H1 (cell line): ENCODE measurements at regions not wholly inside any gene's neighbourhood (a gene's known extent, or its start where the extent isn't known, plus 50 kb on each side); places are given as distances from the start of the nearest gene placed in this dataset.
A peak's percentile ranks its signal among the peaks of the same experiment; 100 is the strongest.

Experiments
- CTCF ChIA-PET: fragments of 300-600 bp; sonication (Branson Sonifier 250); formaldehyde crosslinking; loops from one replicate; lab custom pipeline; 2021; ENCODE audit not compliant: partially characterized antibody; lab: Charles Lee
- POLR2A ChIA-PET: fragments of 300-600 bp; sonication (Branson Sonifier 250); formaldehyde crosslinking; loops from one replicate; lab custom pipeline; 2021; ENCODE audit warnings: inconsistent platforms; ENCODE audit not compliant: partially characterized antibody; lab: Charles Lee
- DNase-seq, 2 experiments: peaks; one replicate each; pipeline versions ENCODE4 v3.0.0 to v3.0.0-alpha.2; 2010 to 2022; ENCODE audit warnings: low spot score in 2 of 2, low read depth in 1 of 2, mixed read lengths in 1 of 2
- FAIRE-seq: peaks from 2 replicates; lab custom pipeline; 2011; peaks lifted over from hg19 to GRCh38; lab: Jason Lieb, UNC
- H2AFZ ChIP-seq: 2 replicates; pipeline ENCODE4 v1.8.1; 2012; ENCODE audit warnings: low read length, inconsistent platforms
- H2AK5ac ChIP-seq: 2 replicates; pipeline ENCODE4 v1.6.1; 2013; ENCODE audit warnings: low read depth, low read length
- H2BK120ac ChIP-seq: replicated peaks from 2 replicates; pipeline ENCODE3; 2013; ENCODE audit warnings: low read depth, low read length, inconsistent platforms
- H2BK12ac ChIP-seq: 2 replicates; pipeline ENCODE4 v1.6.1; 2013; ENCODE audit warnings: low read depth, low read length
- H2BK15ac ChIP-seq: 2 replicates; pipeline ENCODE4 v1.6.1; 2013; ENCODE audit warnings: low read length
- H2BK20ac ChIP-seq: 2 replicates; pipeline ENCODE4 v1.6.1; 2013; ENCODE audit warnings: low read length
- H2BK5ac ChIP-seq: 2 replicates; pipeline ENCODE4 v1.6.1; 2013; ENCODE audit warnings: low read depth, low read length
- H3K14ac ChIP-seq: 2 replicates; pipeline ENCODE4 v1.6.1; 2013; ENCODE audit warnings: inconsistent platforms; ENCODE audit not compliant: insufficient read length
- H3K18ac ChIP-seq: 2 replicates; pipeline ENCODE4 v1.6.1; 2013; ENCODE audit warnings: low read length; ENCODE audit errors: extremely low read depth
- H3K23ac ChIP-seq: 2 replicates; pipeline ENCODE4 v1.6.1; 2013; ENCODE audit warnings: inconsistent platforms; ENCODE audit not compliant: insufficient read length
- H3K23me2 ChIP-seq: 2 replicates; pipeline ENCODE4 v1.6.1; 2013; ENCODE audit warnings: low read depth, low read length
- H3K27ac ChIP-seq: 2 replicates; pipeline ENCODE4 v1.6.1; 2011; ENCODE audit warnings: low read depth, low read length, inconsistent platforms
- H3K27me3 ChIP-seq, 4 experiments: replicated peaks in 1 of 4; 1 replicate in 1 of 4; 2 replicates in 3 of 4; pipeline versions ENCODE4 v1.6.1 to v1.8.1; 2011 to 2013; ENCODE audit warnings: low read length in 3 of 4, mild to moderate bottlenecking in 3 of 4, inconsistent platforms in 2 of 4, mixed read lengths in 2 of 4, moderate library complexity in 1 of 4; ENCODE audit not compliant: control insufficient read depth in 3 of 4, insufficient read depth in 3 of 4; ENCODE audit errors: extremely low read depth in 1 of 4
- H3K36me3 ChIP-seq, 4 experiments: 2 replicates each; pipeline versions ENCODE4 v1.6.1 to v1.8.1; 2011 to 2013; ENCODE audit warnings: mild to moderate bottlenecking in 4 of 4, low read length in 3 of 4, moderate library complexity in 2 of 4, control low read depth in 1 of 4, inconsistent platforms in 1 of 4; ENCODE audit not compliant: insufficient read depth in 4 of 4, control insufficient read depth in 2 of 4
- H3K4ac ChIP-seq: replicated peaks from 2 replicates; pipeline ENCODE3; 2013; ENCODE audit warnings: low read length, low read depth, mixed read lengths, inconsistent platforms; ENCODE audit not compliant: insufficient read length
- H3K4me1 ChIP-seq, 4 experiments: replicated peaks in 1 of 4; 1 replicate in 1 of 4; 2 replicates in 3 of 4; pipeline versions ENCODE4 v1.6.1 to v1.8.1; 2011 to 2013; ENCODE audit warnings: low read length in 3 of 4, inconsistent platforms in 2 of 4, mixed read lengths in 1 of 4; ENCODE audit not compliant: insufficient read depth in 4 of 4, control insufficient read depth in 3 of 4
- H3K4me2 ChIP-seq, 2 experiments: 2 replicates each; pipeline versions ENCODE4 v1.6.1 to v1.8.1; 2011 to 2013; ENCODE audit warnings: low read depth in 2 of 2, low read length in 2 of 2, control low read depth in 1 of 2, inconsistent platforms in 1 of 2, mild to moderate bottlenecking in 1 of 2; ENCODE audit not compliant: insufficient read depth in 1 of 2
- H3K4me3 ChIP-seq, 4 experiments: fragments of 200-600, 300-600 bp in 1 of 4; sonication (generic), shearing (Covaris generic), sonication (Bioruptor Twin) in 1 of 4; 2 replicates each; pipeline versions ENCODE4 v1.5.1 to v1.8.1; 2011 to 2016; ENCODE audit warnings: low read length in 4 of 4, low read depth in 3 of 4, control low read depth in 2 of 4, inconsistent platforms in 2 of 4, mild to moderate bottlenecking in 2 of 4, mixed read lengths in 1 of 4, moderate library complexity in 1 of 4; ENCODE audit not compliant: insufficient read depth in 2 of 4; ENCODE audit errors: extremely low read depth in 1 of 4
- H3K56ac ChIP-seq: replicated peaks from 2 replicates; pipeline ENCODE3; 2013; ENCODE audit warnings: low read depth, mild to moderate bottlenecking, mixed read lengths, low read length, inconsistent platforms; ENCODE audit not compliant: insufficient read length
- H3K79me1 ChIP-seq: 2 replicates; pipeline ENCODE4 v1.6.1; 2013; ENCODE audit warnings: low read depth, low read length, control low read depth
- H3K79me2 ChIP-seq, 2 experiments: 2 replicates each; pipeline versions ENCODE4 v1.6.1 to v1.8.1; 2012 to 2013; ENCODE audit warnings: low read length in 2 of 2, mild to moderate bottlenecking in 2 of 2, inconsistent platforms in 1 of 2; ENCODE audit not compliant: insufficient read depth in 2 of 2, control insufficient read depth in 1 of 2
- H3K9ac ChIP-seq, 4 experiments: replicated peaks in 1 of 4; 1 replicate in 1 of 4; 2 replicates in 3 of 4; pipeline versions ENCODE4 v1.6.1 to v1.8.1; 2011 to 2013; ENCODE audit warnings: low read depth in 3 of 4, low read length in 3 of 4, control low read depth in 2 of 4, mild to moderate bottlenecking in 2 of 4, moderate library complexity in 2 of 4, inconsistent platforms in 1 of 4; ENCODE audit errors: extremely low read depth in 1 of 4
- H3K9me3 ChIP-seq, 2 experiments: 2 replicates each; pipeline versions ENCODE4 v1.6.1 to v1.8.1; 2012 to 2013; ENCODE audit warnings: mild to moderate bottlenecking in 2 of 2, moderate library complexity in 2 of 2, control low read depth in 1 of 2, inconsistent platforms in 1 of 2, low read depth in 1 of 2, low read length in 1 of 2, mixed read lengths in 1 of 2; ENCODE audit not compliant: insufficient read depth in 2 of 2
- H4K20me1 ChIP-seq, 2 experiments: replicated peaks in 1 of 2; 2 replicates each; pipeline versions ENCODE3 to v1.8.1; 2011 to 2013; ENCODE audit warnings: inconsistent platforms in 2 of 2, low read length in 2 of 2, mild to moderate bottlenecking in 1 of 2; ENCODE audit not compliant: insufficient read depth in 2 of 2, control insufficient read depth in 1 of 2
- H4K5ac ChIP-seq: 2 replicates; pipeline ENCODE4 v1.6.1; 2013; ENCODE audit warnings: low read length, low read depth, mixed read lengths, inconsistent platforms; ENCODE audit not compliant: insufficient read length
- H4K8ac ChIP-seq: 2 replicates; pipeline ENCODE4 v1.8.0; 2013; ENCODE audit warnings: mild to moderate bottlenecking, moderate library complexity, low read length, inconsistent platforms; ENCODE audit not compliant: insufficient read depth; ENCODE audit errors: extremely low read depth
- H4K91ac ChIP-seq: replicated peaks from 2 replicates; pipeline ENCODE3; 2013; ENCODE audit warnings: low read length, mixed read lengths, inconsistent platforms; ENCODE audit not compliant: insufficient read length
- CTCF ChIP-seq, 3 experiments: IDR thresholded peaks; 1 replicate in 2 of 3; 2 replicates in 1 of 3; pipeline versions ENCODE4 v1.5.1 to v1.6.1; 2011; ENCODE audit warnings: low read length in 3 of 3, mild to moderate bottlenecking in 3 of 3, inconsistent platforms in 2 of 3, low read depth in 1 of 3, moderate library complexity in 1 of 3; ENCODE audit not compliant: insufficient read depth in 1 of 3; ENCODE audit errors: control extremely low read depth in 1 of 3
- KDM4A ChIP-seq: IDR thresholded peaks from one replicate; pipeline ENCODE4 v1.7.1; 2012; ENCODE audit warnings: low read depth, mild to moderate bottlenecking, moderate library complexity, low read length, inconsistent platforms; ENCODE audit not compliant: severe bottlenecking
- MAFK ChIP-seq: IDR thresholded peaks from 2 replicates; pipeline ENCODE4 v1.6.1; 2012; ENCODE audit warnings: low read depth, mild to moderate bottlenecking, improper control_type of control experiment, low read length
- RAD21 ChIP-seq, 2 experiments: IDR thresholded peaks in 1 of 2; conservative IDR thresholded peaks in 1 of 2; 2 replicates each; pipeline ENCODE4 v1.6.1; 2011; ENCODE audit warnings: low read depth in 2 of 2, low read length in 2 of 2, improper control_type of control experiment in 1 of 2, inconsistent platforms in 1 of 2, mild to moderate bottlenecking in 1 of 2, moderate library complexity in 1 of 2
- WGBS, 2 experiments: shearing (Covaris generic) in 1 of 2; methylation state at CpG; one replicate each; pipeline versions ENCODE4 v1.1.6 to v1.1.7; 2013 to 2015; ENCODE audit warnings: low lambda C conversion rate in 2 of 2, mixed read lengths in 2 of 2, inconsistent platforms in 1 of 2, low coverage in 1 of 2, missing lambda C conversion rate in 1 of 2; ENCODE audit not compliant: insufficient replicate concordance in 2 of 2, insufficient coverage in 1 of 2, insufficient read length in 1 of 2; ENCODE audit errors: extremely low coverage in 1 of 2, missing lambda C conversion rate in 1 of 2; 5-methylcytosine and 5-hydroxymethylcytosine counted together

GRCh38 chrX:39477031-39477761 is 620.6 kb downstream of the BCOR start:
- Histone ChIP-seq H3K36me3 (no peaks in the 10 kb centered on the region), H3K79me2 (no peaks in the 10 kb centered on the region), H3K9me3 (no peaks in the 10 kb centered on the region), H3K27ac (no peak overlapping the region), H3K4ac (no peak overlapping the region), H3K4me1 (no peaks in the 10 kb centered on the region), H4K8ac (no peak overlapping the region), H2BK20ac (no peak overlapping the region), H4K91ac (no peak overlapping the region), H3K56ac (no peak overlapping the region), H3K18ac (no peak overlapping the region), H2AK5ac (no peak overlapping the region), H3K9ac (no peak overlapping the region), H2AFZ (no peak overlapping the region), H2BK12ac (no peak overlapping the region), H4K20me1 (no peaks in the 10 kb centered on the region), H3K23me2 (no peaks in the 10 kb centered on the region), H3K79me1 (no peaks in the 10 kb centered on the region), H3K23ac (no peak overlapping the region), H2BK120ac (no peak overlapping the region), H4K5ac (no peak overlapping the region), H2BK15ac (no peak overlapping the region), H2BK5ac (no peak overlapping the region), H3K4me2 (no peak overlapping the region), H3K27me3 (no peaks in the 10 kb centered on the region), H3K14ac (no peak overlapping the region), H3K4me3 (no peak overlapping the region)
- peak; percentile 2 to 81 for DNase-seq
- TF ChIP-seq MAFK (peak; percentile 26; the same call in 1 of the 2 replicates), KDM4A (no peak), CTCF (IDR thresholded peaks at IDR 0.05; ENCODE audit: control extremely low read depth in 1 of 3, insufficient read depth in 1 of 3, low read depth in 1 of 3, low read length in 3 of 3) (peak; percentile 68 to 83 (median 77)), RAD21 (IDR thresholded peaks at IDR 0.05 in 1 of 2, conservative IDR thresholded peaks at IDR 0.05 in 1 of 2; ENCODE audit: low read depth in 2 of 2, low read length in 2 of 2) (peak; percentile 65 to 74)
- 67% methylated on average over 10 of the region's 17 CpGs; no CpG with 5 or more reads in 1 of the 2 experiments for whole genome bisulfite sequencing, 2 experiments
- ChIA-PET POLR2A (no interaction called here), CTCF (interaction anchor here (0.6 to 2.5 kb wide), 25 partner anchors 11 to 527 kb away, joined by 3 to 8 read pairs (median 3); no protein-coding TSS in a partner anchor)
- no peak for FAIRE-seq
